HG03097 (cell line): ENCODE measurements at regions not wholly inside any gene's neighbourhood (a gene's known extent, or its start where the extent isn't known, plus 50 kb on each side); places are given as distances from the start of the nearest gene placed in this dataset.

Experiments used
- ATAC-seq: cut with Tn5 transposase; IDR thresholded peaks from one replicate; pipeline ENCODE4 v1.9.1; 2021; ENCODE audit not compliant: unreplicated experiment, low FRiP score

DNA sequence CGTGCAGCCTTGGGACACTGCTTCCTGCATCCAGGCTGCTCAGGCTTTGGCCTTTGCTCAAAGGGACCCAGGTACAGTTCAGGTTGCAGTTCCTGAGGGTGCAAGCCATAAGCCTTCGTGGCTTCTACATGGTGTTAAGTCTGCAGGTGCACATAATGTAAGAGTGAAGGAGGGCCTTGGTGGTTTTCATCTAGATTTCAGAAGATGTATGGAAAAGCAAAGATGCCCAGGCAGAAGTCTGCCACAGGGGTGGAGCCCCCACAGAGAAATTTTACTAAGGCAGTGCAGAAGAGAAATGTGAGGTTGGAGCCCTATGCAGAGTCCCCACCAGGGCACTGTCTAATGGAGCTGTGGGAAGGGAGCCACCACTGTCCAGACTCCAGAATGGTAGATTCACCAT lies 200.9 kb downstream of the ICE1 start:
- no peak for ATAC-seq

DNA sequence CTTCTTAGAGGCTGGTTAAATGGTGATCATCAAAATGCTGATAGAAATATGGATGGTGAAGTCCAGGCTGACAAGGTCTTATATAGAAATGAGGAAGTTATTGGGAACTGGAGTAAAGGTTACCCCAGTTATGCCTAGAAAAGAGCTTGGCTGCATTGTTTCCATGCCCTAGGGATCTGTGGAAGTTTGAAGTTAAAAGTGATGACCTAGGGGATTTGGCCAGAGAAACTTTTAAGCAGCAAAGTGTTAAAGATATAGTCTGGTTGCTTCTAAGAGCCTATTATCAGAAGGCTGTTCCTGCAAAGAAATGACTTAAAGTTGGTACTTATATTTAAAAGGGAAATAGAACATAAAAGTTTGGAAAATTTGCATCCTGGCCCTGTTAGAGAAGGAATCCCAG lies 200.3 kb downstream of the ICE1 start:
- no peak for ATAC-seq

DNA sequence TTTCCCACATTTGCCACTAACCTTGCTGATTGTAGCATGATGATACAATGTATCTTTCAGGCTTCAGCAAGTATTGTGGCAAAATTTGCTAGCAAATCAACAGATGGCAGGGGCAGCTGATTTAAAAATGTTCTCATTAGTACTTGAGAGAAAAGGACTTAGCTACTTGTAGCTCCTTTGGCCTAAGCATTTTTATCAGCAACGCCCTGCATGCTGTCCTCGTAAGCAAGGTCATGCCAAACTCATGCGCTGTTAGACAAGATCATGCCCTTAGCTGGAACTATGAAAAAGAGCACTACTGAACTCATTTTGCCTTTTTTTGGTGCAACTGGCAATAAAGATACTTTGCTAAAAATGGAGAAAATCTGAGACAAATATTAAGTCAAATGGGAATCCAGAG lies 197.1 kb downstream of the ICE1 start:
- ATAC-seq: no peak

DNA sequence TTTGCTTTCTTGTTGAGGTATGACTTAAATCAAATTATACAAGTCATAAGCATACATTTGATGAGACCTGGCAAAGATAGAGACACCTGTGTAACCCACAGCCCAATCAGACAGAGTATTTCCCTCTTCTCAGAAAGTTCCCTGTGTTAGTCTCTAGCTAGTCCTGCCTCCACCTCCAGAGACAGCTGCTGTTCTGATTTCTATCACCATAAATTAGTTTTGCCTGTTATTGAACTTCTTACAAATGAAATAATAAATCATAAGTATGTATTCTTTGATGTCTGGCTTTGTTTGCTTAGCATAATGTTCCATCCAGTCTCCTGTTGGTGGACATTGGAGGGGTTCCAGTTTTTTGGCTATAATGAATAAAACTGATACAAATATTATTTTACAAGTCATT lies 194.5 kb downstream of the ICE1 start:
- no peak for ATAC-seq

DNA sequence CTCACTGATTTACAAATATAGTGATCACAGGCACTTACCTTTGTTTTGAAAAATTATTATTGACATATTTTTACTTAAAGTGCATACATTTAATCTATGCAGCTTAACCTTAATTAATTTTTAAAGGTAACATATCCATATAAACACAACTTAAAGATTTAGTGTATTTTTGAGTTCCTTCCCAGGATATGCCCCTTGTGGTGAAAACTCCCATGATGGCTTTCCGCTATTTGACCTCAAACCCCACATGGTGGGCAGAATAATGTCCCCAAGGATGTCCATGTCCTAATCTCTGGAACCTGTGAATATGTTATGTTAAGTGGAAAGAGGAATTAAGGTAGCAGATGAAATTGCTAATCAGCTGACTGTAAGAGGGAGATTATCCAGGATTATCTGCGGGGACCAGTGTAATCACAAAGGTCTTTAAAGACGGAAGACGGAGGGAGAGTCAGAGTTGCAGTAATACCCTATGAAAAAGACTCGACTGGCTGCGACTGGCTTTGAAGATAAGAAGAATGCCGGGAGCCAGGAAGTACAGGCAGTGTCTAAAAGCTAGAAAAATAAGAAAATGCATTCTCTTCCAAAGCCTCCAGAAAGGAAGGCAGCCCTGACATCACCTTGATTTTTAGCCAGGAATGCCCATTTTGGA lies 193.9 kb downstream of the ICE1 start:
- ATAC-seq: no peak

DNA sequence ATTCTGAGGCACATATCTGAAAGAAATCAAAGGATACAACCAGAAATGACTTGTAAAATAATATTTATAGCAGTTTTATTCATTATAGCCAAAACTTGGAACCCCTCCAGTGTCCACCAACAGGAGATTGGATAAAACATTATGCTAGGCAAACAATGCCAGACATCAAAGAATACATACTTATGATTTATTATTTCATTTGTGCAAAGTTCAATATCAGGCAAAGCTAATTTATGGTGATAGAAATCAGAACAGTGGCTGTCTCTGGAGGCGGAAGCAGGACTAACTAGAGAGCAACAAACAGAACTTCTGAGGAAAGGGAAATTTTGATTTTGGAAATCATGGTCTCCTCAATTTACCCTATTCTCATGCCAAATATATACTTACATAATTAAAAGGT lies 193.1 kb downstream of the ICE1 start:
- ATAC-seq: no peak

DNA sequence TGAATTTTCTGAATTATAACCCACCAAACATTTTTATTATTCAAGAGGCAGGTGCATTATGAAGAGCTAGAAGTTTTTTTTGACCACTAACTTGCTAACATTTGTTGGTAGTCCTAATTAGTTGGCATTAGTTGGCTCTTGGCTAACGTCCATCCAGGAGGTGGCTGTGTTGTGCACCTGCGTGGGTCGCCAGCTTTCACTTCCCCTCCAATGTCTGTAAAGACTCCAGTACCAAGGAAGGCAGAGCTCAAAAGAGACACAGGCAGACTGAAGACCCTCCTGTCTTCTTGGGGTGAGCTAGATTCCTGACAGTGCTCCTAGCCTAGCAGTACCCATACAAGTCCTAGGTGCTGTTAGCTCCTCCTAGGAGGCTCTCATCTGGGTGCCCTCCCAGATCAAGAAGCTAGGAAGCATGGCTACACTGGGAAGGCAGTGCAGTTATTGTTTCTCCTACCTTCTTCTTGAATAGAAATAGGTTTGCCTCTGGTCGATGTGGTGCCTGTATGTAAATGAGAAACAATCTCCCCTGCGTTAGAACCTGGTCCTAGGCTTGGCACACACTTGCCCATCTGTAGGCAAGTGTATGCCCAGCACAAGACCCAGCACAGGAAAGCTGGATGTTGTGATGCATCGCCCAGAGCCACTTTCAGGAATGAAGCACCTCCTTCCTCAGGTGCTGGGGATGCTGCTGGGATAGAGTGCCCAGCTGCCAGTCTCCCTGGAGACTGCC lies 190.9 kb downstream of the ICE1 start:
- ATAC-seq: no peak

DNA sequence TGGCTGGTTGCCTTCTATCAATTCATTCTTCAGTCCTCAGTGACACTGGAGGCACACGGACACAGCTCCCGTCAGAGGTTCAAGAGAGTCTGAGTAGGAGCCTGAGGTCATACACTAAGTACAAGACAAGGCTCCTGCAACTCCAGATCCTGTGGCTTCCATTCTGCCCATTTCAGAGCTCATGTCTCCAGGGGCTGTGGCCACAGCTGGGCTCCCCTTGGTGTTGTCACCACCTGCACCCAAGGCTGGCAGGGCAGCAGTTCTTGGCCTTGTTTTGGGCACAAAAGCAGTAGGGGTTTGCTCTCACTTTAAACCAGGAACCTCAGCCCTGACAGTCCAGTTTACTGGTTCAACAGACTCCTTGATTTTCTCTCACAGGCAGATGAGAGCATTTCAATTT lies 189.6 kb downstream of the ICE1 start:
- no peak for ATAC-seq

DNA sequence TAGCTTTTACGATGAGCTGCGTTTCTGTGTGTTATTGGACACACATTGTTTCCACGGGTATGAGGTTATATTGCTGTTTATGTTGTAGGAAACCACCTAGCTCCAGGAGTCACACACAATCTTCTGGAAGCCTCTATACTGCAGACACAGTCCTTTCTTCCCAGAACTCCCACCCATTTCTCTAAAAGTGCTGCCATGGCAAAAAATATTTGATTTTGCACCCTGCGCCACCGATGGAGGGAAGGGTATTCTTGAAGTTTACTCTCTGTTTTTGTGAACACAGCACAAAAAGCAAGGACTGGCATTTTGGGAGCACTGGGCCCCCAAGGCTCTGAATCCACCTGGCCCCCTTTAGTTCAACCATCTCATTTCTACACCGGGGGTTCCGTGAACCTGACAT lies 187.5 kb downstream of the ICE1 start:
- ATAC-seq: no peak

DNA sequence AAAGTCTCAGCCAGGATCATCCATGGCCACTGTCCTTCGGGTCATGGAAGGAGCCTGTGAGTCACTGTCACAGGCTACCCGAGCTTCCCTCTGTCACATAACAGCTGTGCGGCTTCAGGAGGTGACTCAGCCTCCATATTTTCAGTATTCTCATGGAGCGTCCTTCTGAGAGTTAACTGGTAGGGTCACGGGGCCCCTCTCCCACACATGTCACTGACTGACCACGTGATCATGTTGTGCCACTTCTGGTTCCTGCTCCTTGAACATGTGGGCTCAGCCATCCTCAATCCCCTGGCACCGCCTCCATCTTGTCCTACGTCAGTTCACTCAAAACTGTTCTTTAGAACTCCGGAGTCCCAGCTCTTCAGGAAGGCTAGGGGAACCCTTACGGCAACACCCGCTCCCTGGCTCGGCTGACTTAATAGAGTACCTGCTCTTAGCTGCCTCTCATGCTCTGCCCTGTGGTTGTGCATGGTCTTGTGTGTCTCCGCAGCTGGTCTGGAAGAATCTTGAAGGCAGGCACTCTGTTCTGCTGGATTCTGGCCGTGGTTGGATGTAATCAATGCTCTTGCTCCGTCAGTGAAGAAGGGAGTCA lies 182.8 kb downstream of the ICE1 start:
- ATAC-seq: no peak

DNA sequence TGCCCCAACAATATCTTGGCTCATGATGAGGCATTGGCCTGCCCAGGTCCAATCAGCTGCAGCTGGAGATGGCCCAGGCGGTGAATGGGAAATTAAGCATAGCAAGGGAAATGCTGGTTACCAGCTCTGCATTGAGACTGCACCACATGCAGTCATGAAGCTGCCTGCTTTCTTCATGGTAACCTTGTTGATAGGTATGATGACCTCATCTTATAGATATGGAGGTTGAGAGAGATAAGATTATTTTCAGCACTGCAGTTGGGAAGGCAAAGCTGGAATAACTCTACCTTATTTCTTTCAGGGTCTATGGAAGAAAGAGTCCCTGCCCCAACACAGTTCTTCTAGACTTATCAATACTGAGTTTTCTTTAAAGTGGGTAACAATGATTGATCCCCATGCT lies 180.1 kb downstream of the ICE1 start:
- ATAC-seq: no peak

DNA sequence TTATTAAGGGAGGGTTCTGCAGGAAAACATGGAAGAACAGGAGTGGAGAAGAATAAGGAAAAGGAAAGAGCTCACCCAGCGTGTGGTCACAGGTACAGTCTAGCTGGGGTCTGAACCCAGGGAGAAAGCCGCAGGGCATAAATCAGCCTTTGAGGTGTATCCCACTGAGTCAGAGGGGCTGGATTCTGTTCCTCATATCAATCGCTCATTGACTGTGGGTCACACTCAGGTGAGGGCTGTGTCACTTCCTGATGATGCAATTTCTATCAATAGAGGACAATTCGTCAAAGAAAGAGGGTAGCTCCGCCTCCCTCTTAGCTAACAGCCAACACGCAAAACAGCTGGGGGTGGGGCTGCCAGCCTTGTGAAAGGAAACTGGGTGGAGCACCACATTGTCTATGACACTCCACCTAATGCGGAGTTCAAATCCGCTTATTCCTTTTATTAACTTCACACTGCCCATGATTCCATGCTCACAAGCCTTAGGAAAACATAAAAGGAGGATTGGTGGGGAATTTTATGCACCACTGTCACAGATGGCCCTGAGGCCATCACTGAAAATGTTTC lies 176.2 kb downstream of the ICE1 start:
- no peak for ATAC-seq

DNA sequence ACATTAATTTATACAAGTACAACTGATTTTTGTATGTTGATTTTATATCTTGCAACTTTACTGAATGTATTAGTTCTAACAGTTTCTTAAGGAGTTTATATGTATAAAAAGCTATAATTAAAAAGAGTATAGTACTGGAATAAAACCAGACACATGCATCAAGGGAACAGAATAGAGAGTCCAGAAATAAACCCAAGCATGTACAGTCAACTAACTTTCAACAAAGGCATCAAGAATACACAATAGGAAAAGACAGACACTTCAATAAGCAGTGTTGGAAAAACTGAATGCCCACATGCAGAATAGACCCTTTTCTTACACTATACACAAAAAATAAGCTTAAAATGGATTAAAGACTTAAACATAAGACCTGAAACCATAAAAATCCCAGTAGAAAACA lies 170.9 kb downstream of the ICE1 start:
- no peak for ATAC-seq

DNA sequence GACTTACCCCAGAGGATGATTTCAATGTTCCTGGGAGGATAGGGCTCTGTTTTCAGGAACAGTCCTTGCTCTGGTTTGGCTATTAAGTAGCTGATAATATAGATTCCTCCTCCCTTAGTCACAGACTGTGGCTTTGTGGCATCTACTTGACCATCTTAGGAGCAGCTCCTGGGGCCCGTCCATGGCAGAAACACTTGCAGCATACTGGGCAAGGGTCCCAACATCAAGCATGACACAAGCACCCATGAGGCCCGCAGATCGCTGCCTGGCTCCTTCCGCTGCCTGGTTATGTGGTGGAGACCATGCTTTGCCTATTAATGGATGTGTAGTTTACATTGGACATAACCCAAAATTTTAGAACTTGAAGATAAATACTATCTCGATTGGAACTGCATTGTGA lies 170.1 kb downstream of the ICE1 start:
- no peak for ATAC-seq

DNA sequence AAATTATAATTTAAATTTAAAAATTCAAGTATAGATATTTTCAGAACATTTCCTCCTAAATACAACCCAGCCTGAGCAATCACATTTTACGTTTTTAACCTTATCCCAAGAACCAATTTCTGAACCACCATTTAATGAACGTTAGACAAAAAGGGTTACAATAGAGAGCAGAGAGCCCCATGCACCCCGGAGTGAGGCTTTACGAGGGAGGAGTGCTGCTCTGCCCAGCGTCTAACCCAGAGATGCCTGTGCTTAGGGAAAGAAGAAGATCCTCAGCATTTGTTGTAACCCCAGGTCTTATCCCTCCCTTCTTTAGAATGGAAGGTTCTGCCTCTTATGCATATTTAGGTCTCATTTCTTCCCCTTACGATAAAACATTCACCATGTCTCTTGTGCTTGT lies 169.1 kb downstream of the ICE1 start:
- no peak for ATAC-seq

DNA sequence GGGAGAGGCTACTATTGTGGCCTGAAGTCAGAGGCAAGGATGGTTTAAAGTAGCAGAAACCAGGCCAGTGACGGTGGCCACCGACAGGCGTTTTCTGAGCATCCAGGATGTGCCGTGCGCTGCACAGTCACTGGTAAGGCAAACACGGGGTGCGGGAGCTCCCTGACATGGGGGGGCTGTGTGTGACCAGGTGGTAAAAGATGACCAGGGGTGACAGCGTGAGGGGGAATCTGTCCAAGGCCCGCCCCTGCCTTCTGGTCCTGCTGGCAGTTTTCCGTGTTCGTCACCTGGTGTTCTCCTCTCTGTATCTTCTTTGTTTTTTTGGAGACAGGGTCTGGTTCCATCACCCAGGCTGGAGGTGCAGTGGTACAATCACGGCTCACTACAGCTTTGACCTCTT lies 167.4 kb downstream of the ICE1 start:
- ATAC-seq: no peak

DNA sequence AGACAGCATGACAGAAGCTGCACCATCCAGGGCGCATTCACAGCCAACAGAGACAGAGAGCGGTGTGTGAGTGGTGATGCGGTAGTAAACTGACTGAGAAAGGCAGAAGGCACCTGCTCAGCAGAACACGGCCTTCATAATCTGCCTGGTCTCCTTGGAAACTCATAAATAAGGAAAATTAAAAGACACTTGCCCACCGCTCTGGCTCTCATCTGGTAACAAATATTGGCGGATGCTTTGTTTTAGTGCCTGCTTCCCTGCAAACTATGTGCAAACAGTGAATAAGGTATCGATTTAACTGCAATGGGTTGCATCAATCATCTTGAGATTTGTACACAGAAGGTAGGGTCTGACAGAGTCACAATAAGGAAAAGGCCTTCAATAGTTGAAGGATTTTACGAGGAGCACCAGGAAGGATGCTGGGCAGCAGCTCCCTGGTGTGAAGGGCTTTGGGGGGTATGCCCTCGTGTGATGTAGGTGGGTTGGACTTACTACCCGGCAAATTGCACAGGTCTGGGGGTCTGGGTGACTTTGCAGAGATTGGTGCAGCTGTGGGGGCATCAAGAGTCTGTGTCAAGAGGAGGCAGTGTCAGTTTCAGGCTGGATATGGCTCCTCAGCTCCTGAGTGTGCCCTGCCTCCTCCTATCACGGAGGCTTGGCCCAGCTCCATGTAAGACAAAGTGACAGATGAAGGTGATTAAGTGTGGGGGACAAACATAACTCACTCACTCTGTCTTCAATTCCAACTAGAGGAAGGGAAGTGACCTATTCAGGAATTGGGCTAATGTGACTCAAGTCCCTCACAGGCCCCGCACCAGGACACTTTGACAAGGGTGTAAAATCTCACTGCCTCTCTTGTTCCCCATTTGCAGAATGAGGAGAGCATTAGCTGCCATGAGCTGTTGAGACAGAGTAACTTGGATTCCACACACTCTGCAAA lies 166.7 kb downstream of the ICE1 start:
- no peak for ATAC-seq

DNA sequence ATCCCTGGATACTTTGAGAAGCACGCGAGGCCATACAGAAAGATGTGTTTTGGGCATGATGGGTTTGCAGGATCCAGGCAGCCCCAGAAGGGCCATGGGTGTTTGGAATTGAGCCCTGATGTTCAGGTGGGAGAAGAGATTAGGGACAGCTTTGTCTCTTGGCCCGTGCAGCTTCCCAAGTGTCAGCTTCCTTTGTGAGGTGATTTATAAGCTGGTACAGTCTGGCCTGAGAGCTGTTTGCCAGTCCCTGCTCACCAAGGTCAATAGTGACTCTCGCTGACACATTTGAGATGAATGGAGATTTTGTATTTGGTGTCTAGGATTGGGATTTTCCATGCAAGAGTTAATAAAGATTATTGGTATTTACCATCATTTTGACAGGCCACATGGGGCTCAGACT lies 165.9 kb downstream of the ICE1 start:
- no peak for ATAC-seq

DNA sequence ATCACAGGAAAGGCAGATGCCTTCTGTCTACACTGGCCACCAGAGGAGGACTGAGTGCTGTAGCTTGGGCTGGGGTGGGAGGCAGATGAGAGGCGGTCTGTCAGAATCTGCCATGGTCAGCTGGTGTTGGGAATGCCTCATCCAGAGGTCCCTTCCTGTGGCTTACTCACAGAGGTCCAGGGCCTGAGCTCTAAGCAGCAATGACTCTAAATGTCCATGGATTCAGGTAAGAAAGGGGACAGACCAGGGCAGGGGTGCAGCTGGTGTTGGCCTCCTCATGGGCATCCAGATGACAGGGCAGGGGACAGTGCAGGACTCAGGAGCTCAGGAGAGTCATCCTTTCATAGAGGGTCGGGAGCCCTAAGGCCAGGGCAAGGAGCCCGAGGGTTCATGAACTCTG lies 165.0 kb downstream of the ICE1 start:
- ATAC-seq: no peak

DNA sequence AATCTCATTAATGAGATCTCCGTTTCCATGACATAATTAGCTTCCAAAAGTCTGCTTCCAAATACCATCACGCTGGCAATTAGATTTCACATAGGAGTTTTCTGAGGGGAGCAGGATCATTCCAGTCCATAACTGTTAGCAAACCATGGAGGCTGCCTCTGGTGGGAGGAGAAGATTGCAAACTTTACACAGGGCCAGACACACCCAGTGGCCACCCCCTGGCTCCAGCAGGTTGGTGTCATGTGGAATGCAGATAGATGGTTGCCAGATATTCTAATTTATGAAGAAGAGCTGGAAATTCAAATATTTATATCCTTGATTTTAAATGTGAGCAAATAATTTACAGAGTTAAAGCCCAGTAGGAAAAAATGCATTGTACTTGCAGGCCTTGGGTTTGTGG lies 164.2 kb downstream of the ICE1 start:
- ATAC-seq: no peak
